PC-3 (cell line): ENCODE measurements at regions not wholly inside any gene's neighbourhood (a gene's known extent, or its start where the extent isn't known, plus 50 kb on each side); places are given as distances from the start of the nearest gene placed in this dataset.

Experiments
- ATAC-seq: fragments of 200-7000 bp; cut with Tn5 transposase; 2 replicates; pipeline ENCODE4 v1.9.1; 2020; ENCODE audit warnings: mild to moderate bottlenecking, moderate library complexity
- BruUV-seq: library from RNA; stranded (reverse); fragments of 400-500 nt; replicated peaks from 2 replicates; lab custom pipeline; 2021; lab: Mats Ljungman, UMichigan
- CTCF ChIA-PET: fragments of 300-600 bp; sonication (Branson Sonifier 250); formaldehyde crosslinking; loops from one replicate; lab custom pipeline; 2022; ENCODE audit warnings: antibody characterized with exemption; lab: Charles Lee
- POLR2A ChIA-PET: fragments of 300-600 bp; sonication (Branson Sonifier 250); formaldehyde crosslinking; loops from one replicate; lab custom pipeline; 2022; ENCODE audit warnings: antibody characterized with exemption; ENCODE audit not compliant: unreplicated experiment; lab: Charles Lee
- DNase-seq: peaks from one replicate; pipeline ENCODE4 v3.0.0-alpha.2; 2015
- H2AFZ ChIP-seq: fragments of 300-600 bp; sonication (generic); 2 replicates; pipeline ENCODE4 v1.6.0; 2016; ENCODE audit warnings: antibody characterized with exemption, low read length
- H3F3A ChIP-seq: fragments of 300-600 bp; sonication (generic); one replicate; pipeline ENCODE4 v1.6.0; 2017; ENCODE audit warnings: antibody characterized with exemption, low read length, control low read depth, mild to moderate bottlenecking; ENCODE audit not compliant: unreplicated experiment
- H3K27ac ChIP-seq: fragments of 300-600 bp; sonication (generic); 2 replicates; pipeline ENCODE4 v1.5.1; 2016; ENCODE audit warnings: mild to moderate bottlenecking, low read length
- H3K27me3 ChIP-seq: fragments of 300-600 bp; sonication (generic); 2 replicates; pipeline ENCODE4 v1.6.1; 2016; ENCODE audit warnings: low read length, mixed read lengths
- H3K36me3 ChIP-seq: fragments of 300-600 bp; sonication (generic); 2 replicates; pipeline ENCODE4 v1.6.1; 2016; ENCODE audit warnings: low read depth, mixed run types, low read length, mixed read lengths
- H3K4me1 ChIP-seq: fragments of 300-600 bp; sonication (generic); 2 replicates; pipeline ENCODE4 v1.5.1; 2016; ENCODE audit warnings: low read length; ENCODE audit not compliant: insufficient read depth
- H3K4me2 ChIP-seq: fragments of 300-600 bp; sonication (generic); 2 replicates; pipeline ENCODE4 v1.6.0; 2016; ENCODE audit warnings: low read length
- H3K4me3 ChIP-seq: fragments of 300-600 bp; sonication (generic); 2 replicates; pipeline ENCODE4 v1.5.1; 2016; ENCODE audit warnings: mild to moderate bottlenecking, low read length, mixed read lengths
- H3K79me2 ChIP-seq: fragments of 300-600 bp; sonication (generic); 2 replicates; pipeline ENCODE4 v1.6.1; 2017; ENCODE audit warnings: low read length, mixed read lengths
- H3K9ac ChIP-seq: fragments of 300-600 bp; sonication (generic); 2 replicates; pipeline ENCODE4 v1.6.0; 2016; ENCODE audit warnings: mild to moderate bottlenecking, low read length
- H3K9me2 ChIP-seq: fragments of 300-600 bp; sonication (generic); replicated peaks from 2 replicates; pipeline ENCODE4 v1.6.1; 2016; ENCODE audit warnings: mixed run types, low read length, mixed read lengths
- H3K9me3 ChIP-seq: fragments of 300-600 bp; sonication (generic); 2 replicates; pipeline ENCODE4 v1.6.1; 2016; ENCODE audit warnings: low read length, mixed read lengths
- H4K20me1 ChIP-seq: fragments of 300-600 bp; sonication (generic); 2 replicates; pipeline ENCODE4 v1.6.1; 2016; ENCODE audit warnings: low read length, mixed read lengths
- EZH2 ChIP-seq: fragments of 300-600 bp; sonication (generic); IDR thresholded peaks from one replicate; pipeline ENCODE4 v1.6.1; 2017; ENCODE audit warnings: antibody characterized with exemption, mild to moderate bottlenecking, low read length; ENCODE audit not compliant: unreplicated experiment
- EZH2phosphoT487 ChIP-seq: fragments of 300-600 bp; sonication (generic); IDR thresholded peaks from 2 replicates; pipeline ENCODE4 v1.6.1; 2018; ENCODE audit warnings: mild to moderate bottlenecking, antibody characterized with exemption, low read length, borderline replicate concordance
- intact Hi-C: fragments of 100-400 bp; cut with micrococcal nuclease; formaldehyde crosslinking; loops from 2 replicates; pipeline ENCODE4 v1.9.0; 2023
- TF ChIP-seq, protein P1 (sequence below): fragments of 300-600 bp; sonication (generic); conservative IDR thresholded peaks from 2 replicates; pipeline ENCODE4 v1.5.1; 2017; ENCODE audit warnings: antibody characterized with exemption, low read depth, mild to moderate bottlenecking, low read length

DNA sequence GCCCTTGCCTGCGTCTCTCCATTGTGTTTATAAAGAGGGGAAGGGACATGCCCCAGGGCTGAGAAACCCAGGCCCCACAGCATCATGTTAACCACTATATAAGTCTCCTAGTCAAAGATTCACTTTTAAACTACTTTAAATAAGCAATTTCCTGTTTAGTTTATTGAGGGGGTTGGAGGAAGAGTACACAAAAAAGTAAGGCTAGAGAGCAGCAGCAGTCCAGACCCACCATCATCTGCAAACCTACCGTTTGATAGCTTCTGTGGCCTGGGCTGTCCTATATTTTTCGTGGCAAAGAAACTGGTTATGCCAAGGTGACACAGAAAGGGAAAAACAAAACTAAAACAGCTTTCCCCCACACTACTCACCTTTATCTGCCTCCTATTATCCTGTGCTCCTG is 646.1 kb downstream of the IRS1 start:
- H3K9ac ChIP-seq: no peak overlapping the region
- H3K79me2 ChIP-seq: no peaks in the 10 kb centered on the region
- H3K9me3 ChIP-seq: no peaks in the 10 kb centered on the region
- H4K20me1 ChIP-seq: no peaks in the 10 kb centered on the region
- peak overlapping the region; percentile 22; the same call in 1 of the 2 replicates for H2AFZ ChIP-seq
- H3K4me3 ChIP-seq: no peak overlapping the region
- TF ChIP-seq EZH2phosphoT487 (no peak), EZH2 (no peak)
- TF ChIP-seq, protein P1, sequence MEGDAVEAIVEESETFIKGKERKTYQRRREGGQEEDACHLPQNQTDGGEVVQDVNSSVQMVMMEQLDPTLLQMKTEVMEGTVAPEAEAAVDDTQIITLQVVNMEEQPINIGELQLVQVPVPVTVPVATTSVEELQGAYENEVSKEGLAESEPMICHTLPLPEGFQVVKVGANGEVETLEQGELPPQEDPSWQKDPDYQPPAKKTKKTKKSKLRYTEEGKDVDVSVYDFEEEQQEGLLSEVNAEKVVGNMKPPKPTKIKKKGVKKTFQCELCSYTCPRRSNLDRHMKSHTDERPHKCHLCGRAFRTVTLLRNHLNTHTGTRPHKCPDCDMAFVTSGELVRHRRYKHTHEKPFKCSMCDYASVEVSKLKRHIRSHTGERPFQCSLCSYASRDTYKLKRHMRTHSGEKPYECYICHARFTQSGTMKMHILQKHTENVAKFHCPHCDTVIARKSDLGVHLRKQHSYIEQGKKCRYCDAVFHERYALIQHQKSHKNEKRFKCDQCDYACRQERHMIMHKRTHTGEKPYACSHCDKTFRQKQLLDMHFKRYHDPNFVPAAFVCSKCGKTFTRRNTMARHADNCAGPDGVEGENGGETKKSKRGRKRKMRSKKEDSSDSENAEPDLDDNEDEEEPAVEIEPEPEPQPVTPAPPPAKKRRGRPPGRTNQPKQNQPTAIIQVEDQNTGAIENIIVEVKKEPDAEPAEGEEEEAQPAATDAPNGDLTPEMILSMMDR: no peak
- H3F3A ChIP-seq: no peaks in the 10 kb centered on the region
- no peaks in the 10 kb centered on the region for H3K36me3 ChIP-seq
- intact Hi-C loops: no loop called here
- no peak for ATAC-seq
- H3K27ac ChIP-seq: no peak overlapping the region
- H3K4me1 ChIP-seq: no peaks in the 10 kb centered on the region
- no peak for DNase-seq
- H3K9me2 ChIP-seq: no peaks in the 10 kb centered on the region
- H3K27me3 ChIP-seq: no peaks in the 10 kb centered on the region
- H3K4me2 ChIP-seq: no peak overlapping the region
- BruUV-seq: no TSS peak
- ChIA-PET CTCF (no interaction called here), POLR2A (no interaction called here)

DNA sequence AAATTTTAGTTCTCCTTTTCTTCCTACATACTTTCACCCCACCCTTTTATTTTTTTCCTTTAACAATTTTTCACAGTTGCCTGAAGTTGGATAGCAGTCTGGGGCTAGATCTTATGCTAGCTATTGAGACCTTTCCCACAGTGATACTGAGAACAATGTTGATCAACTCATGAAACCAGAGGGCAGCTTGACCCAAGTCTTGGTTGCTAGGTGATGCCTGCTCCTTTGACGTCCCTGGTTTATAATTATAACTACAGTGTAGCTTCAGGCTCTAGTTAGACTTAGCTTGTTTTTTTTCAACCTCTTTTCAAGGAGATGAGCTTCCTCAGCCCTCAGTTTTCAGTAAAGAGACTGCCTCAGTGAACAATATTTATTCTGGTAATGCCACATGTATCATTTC is 648.5 kb downstream of the IRS1 start:
- H3K4me2 ChIP-seq: no peak overlapping the region
- H2AFZ ChIP-seq: peak overlapping the region; percentile 17; the same call in 1 of the 2 replicates
- H3K9me3 ChIP-seq: no peaks in the 10 kb centered on the region
- H3K79me2 ChIP-seq: no peaks in the 10 kb centered on the region
- TF ChIP-seq EZH2: no peak
- TF ChIP-seq EZH2phosphoT487: no peak
- TF ChIP-seq, protein P1: no peak
- H3K27ac ChIP-seq: no peak overlapping the region
- ChIA-PET CTCF (no interaction called here), POLR2A (no interaction called here)
- no peak overlapping the region for H3K9ac ChIP-seq
- no peaks in the 10 kb centered on the region for H4K20me1 ChIP-seq
- no peaks in the 10 kb centered on the region for H3K4me1 ChIP-seq
- H3F3A ChIP-seq: no peaks in the 10 kb centered on the region
- intact Hi-C loops: no loop called here
- no peaks in the 10 kb centered on the region for H3K36me3 ChIP-seq
- no peak overlapping the region for H3K4me3 ChIP-seq
- no peak for ATAC-seq
- no peaks in the 10 kb centered on the region for H3K27me3 ChIP-seq
- no peak for DNase-seq
- BruUV-seq: no TSS peak
- H3K9me2 ChIP-seq: no peaks in the 10 kb centered on the region

DNA sequence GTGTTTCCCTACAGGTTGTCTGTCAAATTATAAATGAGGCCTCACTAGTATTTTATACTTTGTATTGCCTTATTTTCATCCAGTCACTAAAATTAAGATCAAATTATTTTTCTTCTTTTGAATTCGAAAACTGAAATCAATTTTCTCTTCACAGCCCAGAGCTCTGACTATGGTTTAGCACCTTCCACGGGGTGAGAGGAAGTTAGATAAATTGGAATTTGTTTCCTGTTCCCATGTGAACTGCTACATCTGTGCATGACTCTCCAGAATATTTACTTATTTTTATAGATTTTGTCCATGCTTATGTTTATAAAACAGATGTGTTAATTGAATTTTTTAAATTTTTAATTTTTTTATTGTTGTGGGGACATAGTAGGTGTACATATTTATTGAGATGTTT is 656.5 kb downstream of the IRS1 start:
- no peak overlapping the region for H2AFZ ChIP-seq
- ATAC-seq: no peak
- intact Hi-C loops: no loop called here
- H3K4me2 ChIP-seq: no peak overlapping the region
- H3K27me3 ChIP-seq: no peaks in the 10 kb centered on the region
- BruUV-seq: no TSS peak
- no peaks in the 10 kb centered on the region for H4K20me1 ChIP-seq
- no peaks in the 10 kb centered on the region for H3K9me2 ChIP-seq
- CTCF ChIA-PET: no interaction called here
- no peaks in the 10 kb centered on the region for H3K9me3 ChIP-seq
- H3K36me3 ChIP-seq: no peaks in the 10 kb centered on the region
- POLR2A ChIA-PET: no interaction called here
- H3K27ac ChIP-seq: no peak overlapping the region
- no peaks in the 10 kb centered on the region for H3K4me1 ChIP-seq
- H3K9ac ChIP-seq: no peak overlapping the region
- DNase-seq: no peak
- H3K79me2 ChIP-seq: no peaks in the 10 kb centered on the region
- H3K4me3 ChIP-seq: no peak overlapping the region
- TF ChIP-seq, protein P1: no peak
- TF ChIP-seq EZH2phosphoT487 (no peak), EZH2 (no peak)
- H3F3A ChIP-seq: no peaks in the 10 kb centered on the region
